AG04450 (cell line): ENCODE measurements at regions not wholly inside any gene's neighbourhood (a gene's known extent, or its start where the extent isn't known, plus 50 kb on each side); places are given as distances from the start of the nearest gene placed in this dataset.

ENCODE experiments used
- CTCF ChIA-PET: fragments of 300-600, 350-600 bp; formaldehyde crosslinking; extraction: SDS; loops from one replicate; lab custom pipeline; 2022; ENCODE audit warnings: antibody characterized with exemption, inconsistent platforms; lab: Charles Lee
- POLR2A ChIA-PET: fragments of 350-600 bp; formaldehyde crosslinking; extraction: SDS; loops from one replicate; lab custom pipeline; 2021; ENCODE audit warnings: antibody characterized with exemption, inconsistent platforms; lab: Yijun Ruan, JAX
- DNase-seq: peaks from one replicate; pipeline ENCODE4 v3.0.0-alpha.2; 2011; ENCODE audit warnings: low read depth, low spot score
- H3K27ac ChIP-seq: one replicate; pipeline ENCODE4 v1.5.1; 2012; ENCODE audit warnings: low read depth, low read length, control low read depth
- H3K27me3 ChIP-seq: one replicate; pipeline ENCODE4 v1.6.0; 2012; ENCODE audit warnings: low read length; ENCODE audit not compliant: control insufficient read depth, insufficient read depth
- H3K4me3 ChIP-seq: 2 replicates; pipeline ENCODE4 v1.5.1; 2011; ENCODE audit warnings: mild to moderate bottlenecking, low read depth, low read length, control low read depth
- H3K9me3 ChIP-seq: 2 replicates; pipeline ENCODE4 v1.5.1; 2012; ENCODE audit warnings: low read length; ENCODE audit not compliant: control insufficient read depth, insufficient read depth
- TF ChIP-seq, protein P1 (sequence below): IDR thresholded peaks from 2 replicates; pipeline ENCODE4 v1.5.1; 2011; ENCODE audit warnings: low read depth, low read length, control low read depth, inconsistent platforms

DNA sequence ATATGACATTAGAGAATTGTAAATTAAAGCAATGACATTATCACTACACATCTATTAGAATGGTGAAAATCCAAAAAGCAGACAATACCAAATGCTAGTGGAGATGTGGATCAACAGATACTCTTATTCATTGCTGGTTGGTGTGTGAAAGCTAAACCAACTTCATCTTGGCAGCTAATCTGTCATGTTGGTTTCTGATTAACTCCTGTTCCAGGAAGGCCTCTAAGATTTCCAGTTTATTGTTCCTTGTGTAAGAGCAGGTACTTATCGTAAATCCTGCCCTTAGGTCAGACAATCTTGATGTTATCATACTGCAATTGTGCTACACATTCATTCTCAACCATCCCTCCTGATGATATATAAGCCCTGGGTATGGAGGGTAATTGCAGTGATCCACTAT lies 809.0 kb upstream of the DIAPH2 start:
- Histone ChIP-seq H3K9me3 (no peaks in the 10 kb centered on the region), H3K4me3 (no peak overlapping the region), H3K27ac (no peak overlapping the region), H3K27me3 (no peaks in the 10 kb centered on the region)
- CTCF ChIA-PET: no interaction called here
- POLR2A ChIA-PET: no interaction called here
- DNase-seq: no peak
- TF ChIP-seq, protein P1, sequence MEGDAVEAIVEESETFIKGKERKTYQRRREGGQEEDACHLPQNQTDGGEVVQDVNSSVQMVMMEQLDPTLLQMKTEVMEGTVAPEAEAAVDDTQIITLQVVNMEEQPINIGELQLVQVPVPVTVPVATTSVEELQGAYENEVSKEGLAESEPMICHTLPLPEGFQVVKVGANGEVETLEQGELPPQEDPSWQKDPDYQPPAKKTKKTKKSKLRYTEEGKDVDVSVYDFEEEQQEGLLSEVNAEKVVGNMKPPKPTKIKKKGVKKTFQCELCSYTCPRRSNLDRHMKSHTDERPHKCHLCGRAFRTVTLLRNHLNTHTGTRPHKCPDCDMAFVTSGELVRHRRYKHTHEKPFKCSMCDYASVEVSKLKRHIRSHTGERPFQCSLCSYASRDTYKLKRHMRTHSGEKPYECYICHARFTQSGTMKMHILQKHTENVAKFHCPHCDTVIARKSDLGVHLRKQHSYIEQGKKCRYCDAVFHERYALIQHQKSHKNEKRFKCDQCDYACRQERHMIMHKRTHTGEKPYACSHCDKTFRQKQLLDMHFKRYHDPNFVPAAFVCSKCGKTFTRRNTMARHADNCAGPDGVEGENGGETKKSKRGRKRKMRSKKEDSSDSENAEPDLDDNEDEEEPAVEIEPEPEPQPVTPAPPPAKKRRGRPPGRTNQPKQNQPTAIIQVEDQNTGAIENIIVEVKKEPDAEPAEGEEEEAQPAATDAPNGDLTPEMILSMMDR: no peak

DNA sequence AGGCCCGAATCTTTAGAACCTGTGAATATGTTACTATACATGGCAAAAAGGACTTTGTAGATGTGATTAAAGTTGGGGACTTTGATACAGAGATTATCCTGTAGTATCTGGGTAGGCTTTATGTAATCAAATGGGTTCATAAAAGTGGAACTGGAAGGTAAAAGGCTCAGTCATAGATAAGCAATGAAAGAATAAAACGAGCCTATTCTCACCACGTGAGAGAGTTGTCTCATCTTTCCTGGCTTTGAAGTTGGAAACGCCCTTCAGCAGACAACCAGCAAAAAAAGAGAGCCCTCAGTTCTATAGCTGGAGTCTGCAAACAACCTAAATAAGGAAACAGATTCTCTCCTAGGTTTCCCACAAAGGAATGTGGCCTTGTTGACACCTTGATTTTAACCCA lies 805.8 kb upstream of the DIAPH2 start:
- H3K27ac ChIP-seq: no peak overlapping the region
- H3K27me3 ChIP-seq: no peaks in the 10 kb centered on the region
- POLR2A ChIA-PET: no interaction called here
- CTCF ChIA-PET: no interaction called here
- no peak overlapping the region for H3K4me3 ChIP-seq
- no peak for DNase-seq
- TF ChIP-seq, protein P1: no peak
- H3K9me3 ChIP-seq: no peaks in the 10 kb centered on the region

DNA sequence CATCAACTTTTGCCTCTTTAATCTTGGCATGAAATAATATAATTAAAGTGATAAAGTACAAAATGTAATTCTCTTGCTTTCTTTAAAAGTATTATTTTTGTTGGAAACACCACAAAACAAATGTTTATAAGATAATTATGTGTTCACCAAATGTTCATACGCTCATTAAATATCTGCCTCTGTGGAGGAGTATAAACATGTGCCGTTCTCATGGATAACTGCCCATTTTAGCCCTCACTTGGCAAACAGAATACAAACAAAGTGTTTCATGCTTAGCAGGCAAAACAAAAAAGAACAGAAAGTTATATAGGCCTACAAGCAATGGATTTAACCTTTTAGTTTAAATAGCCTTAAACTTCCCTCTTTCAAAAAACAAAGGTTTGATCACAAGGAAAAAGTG lies 800.5 kb upstream of the DIAPH2 start:
- Histone ChIP-seq H3K27ac (no peak overlapping the region), H3K4me3 (no peak overlapping the region), H3K27me3 (no peaks in the 10 kb centered on the region), H3K9me3 (no peaks in the 10 kb centered on the region)
- CTCF ChIA-PET: no interaction called here
- POLR2A ChIA-PET: no interaction called here
- TF ChIP-seq, protein P1: no peak
- DNase-seq: no peak

DNA sequence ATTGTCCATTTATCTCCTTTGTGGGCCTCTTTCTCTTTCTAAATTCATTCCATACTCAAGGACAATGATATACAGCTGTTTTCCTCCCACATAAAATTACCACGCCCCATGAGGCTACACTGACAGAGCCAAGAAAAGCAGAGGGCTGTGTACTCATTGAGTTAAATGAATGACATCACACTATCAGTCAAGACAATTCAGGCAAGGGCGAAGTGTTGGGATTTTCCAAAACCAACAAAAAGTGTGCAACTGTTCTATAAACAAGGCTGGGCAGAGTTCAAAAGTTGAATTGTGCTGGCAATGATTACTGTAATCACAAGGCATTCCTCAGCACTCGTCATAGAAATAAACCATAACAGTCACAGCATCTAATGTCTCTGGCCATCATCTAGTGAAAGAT lies 799.6 kb upstream of the DIAPH2 start:
- CTCF ChIA-PET: no interaction called here

DNA sequence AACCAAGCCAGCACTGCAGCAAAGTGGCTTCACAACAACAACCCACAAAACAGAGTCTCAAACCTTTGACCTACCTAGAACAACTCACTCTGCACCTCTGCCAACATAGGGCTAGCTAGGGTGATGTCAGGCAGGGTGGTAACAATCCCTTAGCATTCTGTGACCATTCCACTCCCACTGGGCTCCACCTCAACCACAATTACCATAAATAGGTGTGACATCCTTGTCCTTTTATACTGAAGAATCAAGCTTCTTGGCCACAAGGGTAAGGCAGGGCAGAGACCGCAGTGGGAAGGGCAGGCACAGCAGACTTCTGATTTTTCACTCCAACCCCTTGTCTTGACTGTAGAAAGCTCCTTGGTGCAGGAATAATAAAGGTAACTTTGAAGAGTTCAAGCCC lies 795.4 kb upstream of the DIAPH2 start:
- H3K27ac ChIP-seq: no peak overlapping the region
- no peaks in the 10 kb centered on the region for H3K27me3 ChIP-seq
- ChIA-PET CTCF (interaction anchor here (0.6 kb wide), 1 partner anchor 276 kb away, joined by 3 read pairs; no protein-coding TSS in a partner anchor), POLR2A (no interaction called here)
- TF ChIP-seq, protein P1: no peak
- H3K4me3 ChIP-seq: no peak overlapping the region
- DNase-seq: no peak
- H3K9me3 ChIP-seq: no peaks in the 10 kb centered on the region

More for the DNA sequence above, 799.6 kb upstream of the DIAPH2 start:
- H3K27ac ChIP-seq: no peak overlapping the region
- H3K9me3 ChIP-seq: no peaks in the 10 kb centered on the region
- POLR2A ChIA-PET: no interaction called here
- TF ChIP-seq, protein P1: no peak
- H3K4me3 ChIP-seq: no peak overlapping the region
- no peaks in the 10 kb centered on the region for H3K27me3 ChIP-seq
- DNase-seq: no peak
